Colonic mucosa (tissue), 4 donors: ENCODE measurements at regions not wholly inside any gene's neighbourhood (a gene's known extent, or its start where the extent isn't known, plus 50 kb on each side); places are given as distances from the start of the nearest gene placed in this dataset.

Source experiments
- DNase-seq: peaks from one replicate; pipeline ENCODE4 v3.0.0-alpha.2; 2020
- H3K27ac ChIP-seq: fragments of 200-600 bp; one replicate; pipeline ENCODE4 v1.8.0; 2021
- H3K27me3 ChIP-seq: fragments of 200-600 bp; one replicate; pipeline ENCODE4 v1.8.0; 2021
- H3K36me3 ChIP-seq: fragments of 200-600 bp; one replicate; pipeline ENCODE4 v1.8.0; 2021
- H3K4me1 ChIP-seq: fragments of 200-600 bp; one replicate; pipeline ENCODE4 v1.8.0; 2021; ENCODE audit warnings: mild to moderate bottlenecking
- H3K4me3 ChIP-seq: fragments of 200-600 bp; one replicate; pipeline ENCODE4 v1.8.0; 2021
- H3K9ac ChIP-seq, 2 donors: one replicate each; pipeline ENCODE4 v1.7.0; 2013; ENCODE audit warnings: control low read depth in 2 of 2, low read depth in 2 of 2, low read length in 2 of 2
- H3K9me3 ChIP-seq: fragments of 200-600 bp; one replicate; pipeline ENCODE4 v1.8.0; 2021
- CTCF ChIP-seq: fragments of 200-600 bp; IDR thresholded peaks from one replicate; pipeline ENCODE4 v1.8.0; 2022; ENCODE audit warnings: antibody characterized with exemption, mild to moderate bottlenecking
- intact Hi-C: fragments of 100-400 bp; cut with DNase I; formaldehyde crosslinking; loops from one replicate; pipeline ENCODE4 v1.14.1; 2022
- donor health status: healthy.
- donor health status: DM: no; HTN: no; CAD: no.
- donor health status: DM: no; HTN: no; CAD: no.

GRCh38 chr22:48993655-48994054 lies 834.0 kb downstream of the BRD1 start:
- Histone ChIP-seq H3K27me3 (no peaks in the 10 kb centered on the region), H3K4me1 (no peaks in the 10 kb centered on the region), H3K27ac (no peak overlapping the region), H3K9ac (no peak overlapping the region), H3K36me3 (no peaks in the 10 kb centered on the region), H3K9me3 (no peaks in the 10 kb centered on the region), H3K4me3 (no peak overlapping the region)
- no peak for DNase-seq
- intact Hi-C loops, result no loop called here
- TF ChIP-seq CTCF, result no peak

- Histone ChIP-seq H3K9me3 (no peaks in the 10 kb centered on the region), H3K4me3 (no peak overlapping the region), H3K36me3 (no peaks in the 10 kb centered on the region), H3K27me3 (no peaks in the 10 kb centered on the region), H3K9ac (no peak overlapping the region), H3K4me1 (no peaks in the 10 kb centered on the region), H3K27ac (no peak overlapping the region)
- no peak for TF ChIP-seq CTCF
- no peak for DNase-seq
- intact Hi-C loops, result no loop called here
Measured at GRCh38 chr22:48984639-48985038, 843.0 kb downstream of the BRD1 start.

GRCh38 chr22:48982321-48982905 lies 845.3 kb downstream of the BRD1 start:
- Histone ChIP-seq H3K27me3 (no peaks in the 10 kb centered on the region), H3K9me3 (no peaks in the 10 kb centered on the region), H3K27ac (no peak overlapping the region), H3K4me3 (no peak overlapping the region), H3K36me3 (no peaks in the 10 kb centered on the region), H3K9ac (no peak overlapping the region), H3K4me1 (no peaks in the 10 kb centered on the region)
- DNase-seq, result no peak
- no peak for TF ChIP-seq CTCF
- intact Hi-C loops, result no loop called here

GRCh38 chr22:48981371-48982061 lies 846.2 kb downstream of the BRD1 start:
- H3K4me1 ChIP-seq, result no peaks in the 10 kb centered on the region
- intact Hi-C loops, result no loop called here
- no peak for DNase-seq
- no peaks in the 10 kb centered on the region for H3K9me3 ChIP-seq
- H3K9ac ChIP-seq, result no peak overlapping the region
- no peak for TF ChIP-seq CTCF
- no peak overlapping the region for H3K4me3 ChIP-seq
- H3K27me3 ChIP-seq, result no peaks in the 10 kb centered on the region
- H3K36me3 ChIP-seq, result no peaks in the 10 kb centered on the region
- no peak overlapping the region for H3K27ac ChIP-seq

- no peak for DNase-seq
- Histone ChIP-seq H3K36me3 (no peaks in the 10 kb centered on the region), H3K9ac (no peak overlapping the region), H3K4me1 (no peaks in the 10 kb centered on the region), H3K4me3 (no peak overlapping the region), H3K27me3 (no peaks in the 10 kb centered on the region), H3K9me3 (no peaks in the 10 kb centered on the region), H3K27ac (no peak overlapping the region)
- TF ChIP-seq CTCF, result no peak
- intact Hi-C loops, result no loop called here
Measured at GRCh38 chr22:48980918-48981317, 846.8 kb downstream of the BRD1 start.
